Activated B cell treated with CpG ODN at 0.5 μM for 24 hours (primary cell): ENCODE measurements at regions not wholly inside any gene's neighbourhood (a gene's known extent, or its start where the extent isn't known, plus 50 kb on each side); places are given as distances from the start of the nearest gene placed in this dataset.

Source experiments
- ATAC-seq: fragments of 200-7000 bp; cut with Tn5 transposase; one replicate; pipeline ENCODE4 v1.10.0; 2021; ENCODE audit warnings: low read depth, mild to moderate bottlenecking, moderate library complexity
- CTCF ChIA-PET: fragments of 350-600 bp; sonication (Branson Sonifier 250); formaldehyde crosslinking; loops from one replicate; lab custom pipeline; 2021; ENCODE audit warnings: antibody characterized with exemption; lab: Charles Lee
- POLR2A ChIA-PET: fragments of 350-600 bp; sonication (Branson Sonifier 250); formaldehyde crosslinking; loops from one replicate; lab custom pipeline; 2021; ENCODE audit warnings: antibody characterized with exemption; lab: Charles Lee
- DNase-seq: peaks from one replicate; pipeline ENCODE4 v3.0.0; 2022
- H3K27ac Mint-ChIP-seq: one replicate; pipeline ENCODE4 v1.8.0; 2020; ENCODE audit warnings: mixed read lengths
- H3K27me3 Mint-ChIP-seq: one replicate; pipeline ENCODE4 v1.8.0; 2021; ENCODE audit warnings: mixed read lengths
- H3K36me3 Mint-ChIP-seq: one replicate; pipeline ENCODE4 v1.8.0; 2021; ENCODE audit warnings: low read depth, mixed read lengths
- H3K4me1 Mint-ChIP-seq: one replicate; pipeline ENCODE4 v1.8.0; 2021; ENCODE audit warnings: mixed read lengths
- H3K4me3 Mint-ChIP-seq: one replicate; pipeline ENCODE4 v1.8.0; 2020; ENCODE audit warnings: mild to moderate bottlenecking, mixed read lengths
- H3K9me3 Mint-ChIP-seq: one replicate; pipeline ENCODE4 v1.8.0; 2020; ENCODE audit warnings: mixed read lengths
- intact Hi-C: fragments of 100-400 bp; cut with micrococcal nuclease; formaldehyde crosslinking; loops from one replicate; pipeline ENCODE4 v1.15.1; 2024
- TF ChIP-seq, protein P1 (sequence below): fragments of 200-600 bp; IDR thresholded peaks from one replicate; pipeline ENCODE4 v1.8.0; 2022; ENCODE audit warnings: antibody characterized with exemption, mild to moderate bottlenecking

- ATAC-seq (no peak), DNase-seq (no peak)
- no peaks in the 10 kb centered on the region for H3K36me3 Mint-ChIP-seq
- H3K27me3 Mint-ChIP-seq = peaks cover 7% of the 10 kb centered on the region
- no peak overlapping the region for H3K27ac Mint-ChIP-seq
- POLR2A ChIA-PET = no interaction called here
- CTCF ChIA-PET = interaction anchor here (1.0 kb wide), 1 partner anchor 16 kb away, joined by 3 read pairs; no protein-coding TSS in a partner anchor
- H3K4me3 Mint-ChIP-seq = no peak overlapping the region
- no peaks in the 10 kb centered on the region for H3K9me3 Mint-ChIP-seq
- intact Hi-C loops = no loop called here
- TF ChIP-seq, protein P1, sequence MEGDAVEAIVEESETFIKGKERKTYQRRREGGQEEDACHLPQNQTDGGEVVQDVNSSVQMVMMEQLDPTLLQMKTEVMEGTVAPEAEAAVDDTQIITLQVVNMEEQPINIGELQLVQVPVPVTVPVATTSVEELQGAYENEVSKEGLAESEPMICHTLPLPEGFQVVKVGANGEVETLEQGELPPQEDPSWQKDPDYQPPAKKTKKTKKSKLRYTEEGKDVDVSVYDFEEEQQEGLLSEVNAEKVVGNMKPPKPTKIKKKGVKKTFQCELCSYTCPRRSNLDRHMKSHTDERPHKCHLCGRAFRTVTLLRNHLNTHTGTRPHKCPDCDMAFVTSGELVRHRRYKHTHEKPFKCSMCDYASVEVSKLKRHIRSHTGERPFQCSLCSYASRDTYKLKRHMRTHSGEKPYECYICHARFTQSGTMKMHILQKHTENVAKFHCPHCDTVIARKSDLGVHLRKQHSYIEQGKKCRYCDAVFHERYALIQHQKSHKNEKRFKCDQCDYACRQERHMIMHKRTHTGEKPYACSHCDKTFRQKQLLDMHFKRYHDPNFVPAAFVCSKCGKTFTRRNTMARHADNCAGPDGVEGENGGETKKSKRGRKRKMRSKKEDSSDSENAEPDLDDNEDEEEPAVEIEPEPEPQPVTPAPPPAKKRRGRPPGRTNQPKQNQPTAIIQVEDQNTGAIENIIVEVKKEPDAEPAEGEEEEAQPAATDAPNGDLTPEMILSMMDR = no peak
- H3K4me1 Mint-ChIP-seq = no peaks in the 10 kb centered on the region
These were observed 118.7 kb upstream of the ACP3 start for GRCh38 chr3:132198516-132198915.

GRCh38 chr3:132199451-132199850 lies 117.8 kb upstream of the ACP3 start:
- no peak overlapping the region for H3K27ac Mint-ChIP-seq
- H3K4me1 Mint-ChIP-seq = no peaks in the 10 kb centered on the region
- POLR2A ChIA-PET = no interaction called here
- no peaks in the 10 kb centered on the region for H3K9me3 Mint-ChIP-seq
- ATAC-seq = no peak
- no peaks in the 10 kb centered on the region for H3K36me3 Mint-ChIP-seq
- CTCF ChIA-PET = interaction anchor here (1.0 kb wide), 1 partner anchor 17 kb away, joined by 3 read pairs; no protein-coding TSS in a partner anchor
- intact Hi-C loops = no loop called here
- no peak for DNase-seq
- TF ChIP-seq, protein P1 = no peak
- H3K27me3 Mint-ChIP-seq = peaks cover 7% of the 10 kb centered on the region
- H3K4me3 Mint-ChIP-seq = no peak overlapping the region

GRCh38 chr3:132202586-132202985 lies 114.6 kb upstream of the ACP3 start:
- no peak for DNase-seq
- CTCF ChIA-PET = no interaction called here
- H3K4me1 Mint-ChIP-seq = no peaks in the 10 kb centered on the region
- TF ChIP-seq, protein P1 = no peak
- no peaks in the 10 kb centered on the region for H3K9me3 Mint-ChIP-seq
- no peak overlapping the region for H3K4me3 Mint-ChIP-seq
- POLR2A ChIA-PET = no interaction called here
- no peak for ATAC-seq
- no peak overlapping the region for H3K27ac Mint-ChIP-seq
- H3K27me3 Mint-ChIP-seq = peaks cover 7% of the 10 kb centered on the region
- H3K36me3 Mint-ChIP-seq = no peaks in the 10 kb centered on the region
- intact Hi-C loops = no loop called here

DNA sequence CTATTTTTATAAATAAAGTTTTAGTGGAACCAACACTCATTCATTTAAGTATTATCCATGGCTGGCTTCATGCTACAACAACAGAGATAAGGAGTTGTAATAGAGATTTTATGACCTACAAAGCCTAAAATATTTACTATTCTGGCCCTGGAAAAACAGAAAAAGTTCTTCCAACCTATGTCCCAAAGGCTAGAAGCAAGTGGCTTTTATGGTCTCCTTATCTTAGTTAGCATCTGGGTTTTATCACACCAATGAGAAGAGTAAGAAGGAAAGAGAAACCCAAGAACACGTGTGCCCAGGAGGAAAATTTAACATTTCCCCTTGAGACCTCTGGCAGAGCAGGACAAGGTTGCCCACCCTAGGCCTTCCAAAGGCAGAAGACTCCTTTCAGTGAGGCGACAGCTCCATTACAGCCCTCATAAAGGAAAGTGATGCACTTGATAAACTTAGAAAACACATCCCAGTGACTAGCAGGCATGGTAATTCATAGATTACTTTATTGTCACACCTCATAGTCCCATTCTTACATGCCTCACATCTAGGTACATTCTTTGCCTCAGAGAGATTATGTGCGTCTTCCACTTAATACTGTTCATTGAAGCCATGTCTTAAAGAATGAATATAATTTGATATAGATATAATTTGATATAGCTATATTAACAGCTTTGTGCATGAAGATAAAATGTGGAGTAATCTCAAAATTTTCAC lies 113.2 kb upstream of the ACP3 start:
- Mint-ChIP-seq H3K27me3 (peaks cover 9% of the 10 kb centered on the region), H3K9me3 (no peaks in the 10 kb centered on the region), H3K4me3 (no peak overlapping the region), H3K4me1 (no peaks in the 10 kb centered on the region), H3K27ac (no peak overlapping the region), H3K36me3 (no peaks in the 10 kb centered on the region)
- TF ChIP-seq, protein P1 = no peak
- ChIA-PET CTCF (no interaction called here), POLR2A (no interaction called here)
- ATAC-seq (no peak), DNase-seq (no peak)
- intact Hi-C loops = no loop called here

DNA sequence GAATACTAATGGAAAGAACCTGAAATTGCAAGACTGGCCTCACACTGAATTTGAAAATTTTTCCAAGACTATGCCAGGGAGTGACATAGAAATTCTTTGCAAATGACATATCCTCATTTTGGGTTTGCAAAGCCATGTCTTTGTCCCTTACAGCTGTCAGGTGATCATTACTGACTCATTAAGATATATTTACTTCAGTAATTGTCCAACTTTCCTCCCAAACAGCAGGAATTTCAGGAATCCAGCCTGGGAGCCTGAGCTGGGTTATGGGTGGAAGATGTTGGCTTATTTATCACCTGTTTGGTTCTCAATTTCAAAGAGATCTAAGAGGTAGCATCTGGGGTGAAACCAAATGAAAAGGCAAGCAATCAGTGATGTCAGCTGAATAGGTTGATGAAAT lies 111.6 kb upstream of the ACP3 start:
- ATAC-seq (no peak), DNase-seq (no peak)
- Mint-ChIP-seq H3K27ac (no peak overlapping the region), H3K9me3 (no peaks in the 10 kb centered on the region), H3K4me1 (no peaks in the 10 kb centered on the region), H3K4me3 (no peak overlapping the region), H3K36me3 (no peaks in the 10 kb centered on the region), H3K27me3 (peaks cover 9% of the 10 kb centered on the region)
- TF ChIP-seq, protein P1 = no peak
- CTCF ChIA-PET = no interaction called here
- POLR2A ChIA-PET = no interaction called here
- intact Hi-C loops = no loop called here
